ENCODE measurements at regions not wholly inside any gene's neighbourhood (a gene's known extent, or its start where the extent isn't known, plus 50 kb on each side); places are given as distances from the start of the nearest gene placed in this dataset.

- Histone ChIP-seq H3K79me2 (ENCODE audit: control insufficient read depth, insufficient read depth, low read length) (no peaks in the 10 kb centered on the region), H3K9me3 (replicated peaks; ENCODE audit: control insufficient read depth, insufficient read depth, low read depth, low read length) (no peaks in the 10 kb centered on the region), H3K9me1 (ENCODE audit: control insufficient read depth, insufficient read depth, low read length) (no peaks in the 10 kb centered on the region), H3K9ac (ENCODE audit: insufficient read depth in 1 of 2, low read depth in 2 of 2, low read length in 2 of 2) (no peak overlapping the region), H4K20me1 (replicated peaks; ENCODE audit: control insufficient read depth, insufficient read depth, low read length) (no peaks in the 10 kb centered on the region), H3K4me2 (ENCODE audit: insufficient read depth, low read length) (no peak overlapping the region), H3K4me3 (no peak overlapping the region), H3K27ac (ENCODE audit: extremely low read depth, low read depth, low read length) (no peak overlapping the region), H3K36me3 (ENCODE audit: control insufficient read depth, insufficient read depth, low read length) (no peaks in the 10 kb centered on the region), H2AFZ (ENCODE audit: low read depth, low read length) (no peak overlapping the region), H3K4me1 (replicated peaks in 1 of 2; ENCODE audit: control insufficient read depth in 2 of 2, insufficient read depth in 2 of 2, low read length in 2 of 2) (no peaks in the 10 kb centered on the region), H3K27me3 (ENCODE audit: control insufficient read depth in 2 of 2, insufficient read depth in 2 of 2, low read length in 2 of 2) (no peaks in the 10 kb centered on the region; a peak in 1 of 5 replicates)
- ATAC-seq: no peak
- DNase-seq (ENCODE audit: extremely low read depth in 1 of 4, low spot score in 3 of 4): no peak
- ChIA-PET POLR2A (no interaction called here), CTCF (ENCODE audit: low intra/inter-chr PET ratio) (no interaction called here)
- no peak for FAIRE-seq
- in situ Hi-C loops (cut with MboI) (no loop called here), intact Hi-C loops (cut with micrococcal nuclease) (no loop called here)
- 0% methylated on average over 4 of the region's 4 CpGs for WGBS (ENCODE audit: insufficient coverage, low coverage, missing lambda C conversion rate)
- BruUV-seq (replicated peaks): no TSS peak
- TF ChIP-seq SIN3B (IDR thresholded peaks at IDR 0.05; ENCODE audit: low read depth) (no peak), ZNF395 (CRISPR knock-in tag; IDR thresholded peaks at IDR 0.05) (no peak), ZNF449 (CRISPR knock-in tag; IDR thresholded peaks at IDR 0.05) (no peak), TFAM (CRISPR knock-in tag; conservative IDR thresholded peaks at IDR 0.05) (no peak), ZNF23 (CRISPR knock-in tag; IDR thresholded peaks at IDR 0.05) (no peak), BCL6 (CRISPR knock-in tag; IDR thresholded peaks at IDR 0.05) (no peak), ZNF146 (CRISPR knock-in tag; IDR thresholded peaks at IDR 0.05; ENCODE audit: unreplicated experiment) (no peak), ZBTB1 (CRISPR knock-in tag; IDR thresholded peaks at IDR 0.05; ENCODE audit: borderline replicate concordance, low read depth) (no peak), TRIM28 (IDR thresholded peaks at IDR 0.05) (no peak), ZNF347 (CRISPR knock-in tag; IDR thresholded peaks at IDR 0.05; ENCODE audit: low read depth) (no peak), PHF21A (IDR thresholded peaks at IDR 0.05; ENCODE audit: borderline replicate concordance, low read depth) (no peak), HLTF (IDR thresholded peaks at IDR 0.05) (no peak), ZSCAN32 (CRISPR knock-in tag; IDR thresholded peaks at IDR 0.05) (no peak), JUNB (CRISPR knock-in tag; conservative IDR thresholded peaks at IDR 0.05) (no peak), ZNF408 (CRISPR knock-in tag; IDR thresholded peaks at IDR 0.05; ENCODE audit: low read depth) (no peak)
- TF ChIP-seq, protein P1, sequence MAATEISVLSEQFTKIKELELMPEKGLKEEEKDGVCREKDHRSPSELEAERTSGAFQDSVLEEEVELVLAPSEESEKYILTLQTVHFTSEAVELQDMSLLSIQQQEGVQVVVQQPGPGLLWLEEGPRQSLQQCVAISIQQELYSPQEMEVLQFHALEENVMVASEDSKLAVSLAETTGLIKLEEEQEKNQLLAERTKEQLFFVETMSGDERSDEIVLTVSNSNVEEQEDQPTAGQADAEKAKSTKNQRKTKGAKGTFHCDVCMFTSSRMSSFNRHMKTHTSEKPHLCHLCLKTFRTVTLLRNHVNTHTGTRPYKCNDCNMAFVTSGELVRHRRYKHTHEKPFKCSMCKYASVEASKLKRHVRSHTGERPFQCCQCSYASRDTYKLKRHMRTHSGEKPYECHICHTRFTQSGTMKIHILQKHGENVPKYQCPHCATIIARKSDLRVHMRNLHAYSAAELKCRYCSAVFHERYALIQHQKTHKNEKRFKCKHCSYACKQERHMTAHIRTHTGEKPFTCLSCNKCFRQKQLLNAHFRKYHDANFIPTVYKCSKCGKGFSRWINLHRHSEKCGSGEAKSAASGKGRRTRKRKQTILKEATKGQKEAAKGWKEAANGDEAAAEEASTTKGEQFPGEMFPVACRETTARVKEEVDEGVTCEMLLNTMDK (IDR thresholded peaks at IDR 0.05; ENCODE audit: borderline replicate concordance, insufficient read depth, low read depth, low read length, poor library complexity, severe bottlenecking): no peak
- TF ChIP-seq, protein P2, sequence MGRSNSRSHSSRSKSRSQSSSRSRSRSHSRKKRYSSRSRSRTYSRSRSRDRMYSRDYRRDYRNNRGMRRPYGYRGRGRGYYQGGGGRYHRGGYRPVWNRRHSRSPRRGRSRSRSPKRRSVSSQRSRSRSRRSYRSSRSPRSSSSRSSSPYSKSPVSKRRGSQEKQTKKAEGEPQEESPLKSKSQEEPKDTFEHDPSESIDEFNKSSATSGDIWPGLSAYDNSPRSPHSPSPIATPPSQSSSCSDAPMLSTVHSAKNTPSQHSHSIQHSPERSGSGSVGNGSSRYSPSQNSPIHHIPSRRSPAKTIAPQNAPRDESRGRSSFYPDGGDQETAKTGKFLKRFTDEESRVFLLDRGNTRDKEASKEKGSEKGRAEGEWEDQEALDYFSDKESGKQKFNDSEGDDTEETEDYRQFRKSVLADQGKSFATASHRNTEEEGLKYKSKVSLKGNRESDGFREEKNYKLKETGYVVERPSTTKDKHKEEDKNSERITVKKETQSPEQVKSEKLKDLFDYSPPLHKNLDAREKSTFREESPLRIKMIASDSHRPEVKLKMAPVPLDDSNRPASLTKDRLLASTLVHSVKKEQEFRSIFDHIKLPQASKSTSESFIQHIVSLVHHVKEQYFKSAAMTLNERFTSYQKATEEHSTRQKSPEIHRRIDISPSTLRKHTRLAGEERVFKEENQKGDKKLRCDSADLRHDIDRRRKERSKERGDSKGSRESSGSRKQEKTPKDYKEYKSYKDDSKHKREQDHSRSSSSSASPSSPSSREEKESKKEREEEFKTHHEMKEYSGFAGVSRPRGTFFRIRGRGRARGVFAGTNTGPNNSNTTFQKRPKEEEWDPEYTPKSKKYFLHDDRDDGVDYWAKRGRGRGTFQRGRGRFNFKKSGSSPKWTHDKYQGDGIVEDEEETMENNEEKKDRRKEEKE (IDR thresholded peaks at IDR 0.05; ENCODE audit: borderline replicate concordance in 1 of 2, control insufficient read depth in 1 of 2, low read depth in 2 of 2, low read length in 1 of 2): no peak
Observed at GRCh38 chr4:151567056-151567455, 158.1 kb downstream of the FHIP1A start.
